ENCODE measurements at regions not wholly inside any gene's neighbourhood (a gene's known extent, or its start where the extent isn't known, plus 50 kb on each side); places are given as distances from the start of the nearest gene placed in this dataset.
"Not testable (repeated sequence)": the region's sequence is repeated elsewhere in the genome, so short reads cannot be mapped to it uniquely, and the experiment has no call there.

DNA sequence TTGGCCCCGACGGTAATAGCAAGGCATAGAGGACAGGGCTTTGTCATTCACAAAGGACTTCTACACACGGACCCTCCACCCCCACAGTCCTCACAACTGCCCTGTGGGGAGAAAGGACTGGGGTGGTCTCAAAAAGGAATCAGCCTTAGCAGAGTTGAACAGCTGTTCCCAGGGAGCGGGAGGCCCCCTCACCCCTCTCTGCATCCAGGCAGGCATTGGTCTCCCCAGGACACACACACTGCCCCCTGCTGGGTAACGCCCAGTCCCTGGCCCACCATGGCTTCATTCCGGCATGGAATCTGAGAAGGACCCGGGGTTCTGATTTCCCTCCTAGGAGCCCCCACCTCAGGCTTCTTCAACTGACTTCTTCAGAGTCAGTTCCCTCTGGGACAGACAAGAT lies 73.2 kb downstream of the SPATA31D1 start:
- not testable (repeated sequence) for TF ChIP-seq POLR2A, POLR2AphosphoS5, TAF1 (IDR thresholded peaks at IDR 0.05; ENCODE audit: low read depth, low read length)

Data from GM12891 (cell line).